KMS-11 (cell line): ENCODE measurements at regions not wholly inside any gene's neighbourhood (a gene's known extent, or its start where the extent isn't known, plus 50 kb on each side); places are given as distances from the start of the nearest gene placed in this dataset.

Experiments used
- H2AFZ ChIP-seq: fragments of 200-600 bp; sonication (generic); 2 replicates; pipeline ENCODE4 v1.6.1; 2016; ENCODE audit warnings: antibody characterized with exemption, mixed run types, low read depth
- H3K27ac ChIP-seq: fragments of 200-600 bp; sonication (generic); 2 replicates; pipeline ENCODE4 v1.6.1; 2016; ENCODE audit warnings: mild to moderate bottlenecking, mixed run types
- H3K27me3 ChIP-seq: fragments of 200-600 bp; sonication (generic); 2 replicates; pipeline ENCODE4 v1.6.1; 2017; ENCODE audit warnings: mild to moderate bottlenecking, low read depth, mixed run types, moderate library complexity; ENCODE audit not compliant: insufficient read depth
- H3K36me3 ChIP-seq: fragments of 200-600 bp; sonication (generic); 2 replicates; pipeline ENCODE4 v1.6.1; 2017; ENCODE audit warnings: mild to moderate bottlenecking, mixed run types; ENCODE audit not compliant: insufficient read depth
- H3K4me1 ChIP-seq: fragments of 200-600 bp; sonication (generic); 2 replicates; pipeline ENCODE4 v1.6.1; 2016; ENCODE audit warnings: mild to moderate bottlenecking, low read depth, mixed run types; ENCODE audit not compliant: poor library complexity, severe bottlenecking
- H3K4me2 ChIP-seq: fragments of 200-600 bp; sonication (generic); 2 replicates; pipeline ENCODE4 v1.7.0; 2016; ENCODE audit warnings: mild to moderate bottlenecking, mixed run types
- H3K4me3 ChIP-seq: fragments of 200-600 bp; sonication (generic); IDR thresholded peaks from 2 replicates; pipeline ENCODE4 v1.6.1; 2017; ENCODE audit warnings: low read depth, low read length, mixed read lengths; ENCODE audit not compliant: insufficient read depth
- H3K79me2 ChIP-seq: fragments of 200-600 bp; sonication (generic); 2 replicates; pipeline ENCODE4 v1.6.1; 2016; ENCODE audit warnings: low read depth, mixed run types; ENCODE audit not compliant: insufficient read depth
- H3K9ac ChIP-seq: fragments of 200-600 bp; sonication (generic); 2 replicates; pipeline ENCODE4 v1.6.1; 2016; ENCODE audit warnings: mild to moderate bottlenecking, mixed run types
- H4K20me1 ChIP-seq: fragments of 200-600 bp; sonication (generic); 2 replicates; pipeline ENCODE4 v1.6.1; 2016; ENCODE audit warnings: mild to moderate bottlenecking, mixed run types; ENCODE audit not compliant: insufficient read depth
- CTCF ChIP-seq: fragments of 200-600 bp; sonication (generic); conservative IDR thresholded peaks from 2 replicates; pipeline ENCODE4 v1.6.1; 2017; ENCODE audit warnings: low read depth, mild to moderate bottlenecking, antibody characterized with exemption, low read length, moderate library complexity, mixed read lengths

- H3K79me2 ChIP-seq, result no peaks in the 10 kb centered on the region
- TF ChIP-seq CTCF, result no peak
- H3K36me3 ChIP-seq, result no peaks in the 10 kb centered on the region
- H3K4me1 ChIP-seq, result no peaks in the 10 kb centered on the region
- no peak overlapping the region for H3K4me2 ChIP-seq
- H4K20me1 ChIP-seq, result no peaks in the 10 kb centered on the region
- no peaks in the 10 kb centered on the region for H3K27me3 ChIP-seq
- H3K27ac ChIP-seq, result no peak overlapping the region
- H3K4me3 ChIP-seq, result no peak overlapping the region
- H2AFZ ChIP-seq, result no peak overlapping the region
- no peak overlapping the region for H3K9ac ChIP-seq
Measured at GRCh38 chr14:38735005-38735404, 368.0 kb downstream of the SEC23A start.

GRCh38 chr14:38731962-38732361 lies 371.1 kb downstream of the SEC23A start:
- H3K4me1 ChIP-seq, result no peaks in the 10 kb centered on the region
- H3K27ac ChIP-seq, result no peak overlapping the region
- no peaks in the 10 kb centered on the region for H4K20me1 ChIP-seq
- H3K79me2 ChIP-seq, result no peaks in the 10 kb centered on the region
- H3K4me3 ChIP-seq, result no peak overlapping the region
- no peak overlapping the region for H3K9ac ChIP-seq
- no peak for TF ChIP-seq CTCF
- H3K36me3 ChIP-seq, result no peaks in the 10 kb centered on the region
- no peak overlapping the region for H3K4me2 ChIP-seq
- no peaks in the 10 kb centered on the region for H3K27me3 ChIP-seq
- H2AFZ ChIP-seq, result no peak overlapping the region

GRCh38 chr14:38730420-38730819 lies 372.6 kb downstream of the SEC23A start:
- Histone ChIP-seq H2AFZ (no peak overlapping the region), H3K79me2 (no peaks in the 10 kb centered on the region), H3K4me3 (no peak overlapping the region), H3K36me3 (no peaks in the 10 kb centered on the region), H3K27me3 (no peaks in the 10 kb centered on the region), H3K9ac (no peak overlapping the region), H3K4me1 (no peaks in the 10 kb centered on the region), H3K27ac (no peak overlapping the region), H4K20me1 (no peaks in the 10 kb centered on the region), H3K4me2 (no peak overlapping the region)
- TF ChIP-seq CTCF, result no peak

- Histone ChIP-seq H3K79me2 (no peaks in the 10 kb centered on the region), H3K27me3 (no peaks in the 10 kb centered on the region), H3K36me3 (no peaks in the 10 kb centered on the region), H3K4me3 (no peak overlapping the region), H2AFZ (no peak overlapping the region), H4K20me1 (no peaks in the 10 kb centered on the region), H3K4me2 (no peak overlapping the region), H3K4me1 (no peaks in the 10 kb centered on the region), H3K27ac (no peak overlapping the region), H3K9ac (no peak overlapping the region)
- TF ChIP-seq CTCF, result no peak
Measured at GRCh38 chr14:38727731-38728130, 375.3 kb downstream of the SEC23A start.

- H3K9ac ChIP-seq, result no peak overlapping the region
- no peaks in the 10 kb centered on the region for H3K36me3 ChIP-seq
- H3K27me3 ChIP-seq, result no peaks in the 10 kb centered on the region
- H3K79me2 ChIP-seq, result no peaks in the 10 kb centered on the region
- H3K4me1 ChIP-seq, result no peaks in the 10 kb centered on the region
- no peak overlapping the region for H3K4me2 ChIP-seq
- no peak for TF ChIP-seq CTCF
- no peak overlapping the region for H3K4me3 ChIP-seq
- H2AFZ ChIP-seq, result no peak overlapping the region
- no peaks in the 10 kb centered on the region for H4K20me1 ChIP-seq
- no peak overlapping the region for H3K27ac ChIP-seq
Measured at GRCh38 chr14:38724621-38725020, 378.4 kb downstream of the SEC23A start.
